Natural killer cell (primary cell): ENCODE measurements at regions not wholly inside any gene's neighbourhood (a gene's known extent, or its start where the extent isn't known, plus 50 kb on each side); places are given as distances from the start of the nearest gene placed in this dataset.

Source experiments
- ATAC-seq, 3 donors: fragments of 150-1000 bp in 2 of 3; fragments of 200-7000 bp in 1 of 3; cut with Tn5 transposase; 1 replicate in 1 of 3; 2 replicates in 2 of 3; pipeline ENCODE4 v1.10.0; 2021; ENCODE audit warnings: mild to moderate bottlenecking in 2 of 3, moderate library complexity in 2 of 3
- DNase-seq, 2 donors: peaks; one replicate each; pipeline versions ENCODE4 v3.0.0 to v3.0.0-alpha.2; 2013 to 2021; ENCODE audit warnings: mixed read lengths in 1 of 2
- H3K27ac ChIP-seq: one replicate; pipeline ENCODE4 v1.5.1; 2013; ENCODE audit warnings: mild to moderate bottlenecking, low read length
- H3K27me3 ChIP-seq: one replicate; pipeline ENCODE4 v1.6.1; 2013; ENCODE audit warnings: low read length; ENCODE audit not compliant: control insufficient read depth, insufficient read depth
- H3K36me3 ChIP-seq: one replicate; pipeline ENCODE4 v1.6.1; 2013; ENCODE audit warnings: low read length; ENCODE audit not compliant: control insufficient read depth, insufficient read depth
- H3K4me1 ChIP-seq: one replicate; pipeline ENCODE4 v1.6.1; 2013; ENCODE audit warnings: low read length; ENCODE audit not compliant: control insufficient read depth, insufficient read depth
- H3K4me3 ChIP-seq: one replicate; pipeline ENCODE4 v1.5.1; 2013; ENCODE audit warnings: low read length
- H3K9me3 ChIP-seq: one replicate; pipeline ENCODE4 v1.6.1; 2013; ENCODE audit warnings: low read length; ENCODE audit not compliant: control insufficient read depth, insufficient read depth
- H3K27ac Mint-ChIP-seq, 2 donors: one replicate each; pipeline ENCODE4 v1.8.0; 2022; ENCODE audit warnings: mild to moderate bottlenecking in 2 of 2, mixed read lengths in 2 of 2, moderate library complexity in 1 of 2
- H3K27me3 Mint-ChIP-seq, 2 donors: one replicate each; pipeline ENCODE4 v1.8.0; 2022; ENCODE audit warnings: low read depth in 2 of 2, mixed read lengths in 2 of 2
- H3K36me3 Mint-ChIP-seq: one replicate; pipeline ENCODE4 v1.8.0; 2022; ENCODE audit warnings: mixed read lengths
- H3K4me1 Mint-ChIP-seq, 2 donors: one replicate each; pipeline ENCODE4 v1.8.0; 2022; ENCODE audit warnings: mixed read lengths in 2 of 2
- H3K4me3 Mint-ChIP-seq: one replicate; pipeline ENCODE4 v1.8.0; 2022; ENCODE audit warnings: mild to moderate bottlenecking, moderate library complexity, mixed read lengths
- H3K9me3 Mint-ChIP-seq, 2 donors: one replicate each; pipeline ENCODE4 v1.8.0; 2022; ENCODE audit warnings: mixed read lengths in 2 of 2
- WGBS: methylation state at CpG from one replicate; pipeline ENCODE4 v1.1.7; 2013; ENCODE audit warnings: missing lambda C conversion rate; ENCODE audit not compliant: insufficient coverage; 5-methylcytosine and 5-hydroxymethylcytosine counted together
- intact Hi-C: fragments of 100-400 bp; cut with micrococcal nuclease; formaldehyde crosslinking; loops from one replicate; pipeline ENCODE4 v1.14.2; 2022
- TF ChIP-seq, protein P1 (sequence below): fragments of 200-600 bp; IDR thresholded peaks from one replicate; pipeline ENCODE4 v1.8.0; 2022; ENCODE audit warnings: antibody characterized with exemption

DNA sequence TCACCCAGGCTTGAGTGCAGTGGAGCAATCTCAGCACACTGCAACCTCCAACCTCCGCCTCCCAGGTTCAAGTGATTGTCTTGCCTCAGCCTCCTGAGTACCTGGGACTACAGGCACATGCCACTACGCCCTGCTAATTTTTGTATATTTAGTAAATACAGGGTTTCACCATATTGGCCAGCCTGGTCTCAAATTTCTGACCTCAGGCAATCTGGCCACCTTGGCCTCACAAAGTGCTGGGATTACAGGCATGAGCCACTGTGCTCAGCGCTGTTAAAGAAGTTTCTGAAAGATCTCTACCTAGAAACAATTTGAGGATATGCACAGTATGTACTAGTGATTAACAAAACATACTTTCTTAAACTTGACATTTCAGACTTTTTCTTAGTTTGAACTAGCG lies 182.6 kb upstream of the ESRRG start:
- intact Hi-C loops: no loop called here
- Histone ChIP-seq H3K4me3 (no peak overlapping the region), H3K27me3 (no peaks in the 10 kb centered on the region), H3K36me3 (no peaks in the 10 kb centered on the region), H3K9me3 (no peaks in the 10 kb centered on the region), H3K27ac (no peak overlapping the region), H3K4me1 (no peaks in the 10 kb centered on the region)
- Mint-ChIP-seq H3K9me3 (peaks cover 3 to 9% of the 10 kb centered on the region in 2 donors), H3K27me3 (no peaks in the 10 kb centered on the region), H3K36me3 (no peaks in the 10 kb centered on the region), H3K27ac (no peak overlapping the region), H3K4me1 (no peaks in the 10 kb centered on the region), H3K4me3 (no peak overlapping the region)
- TF ChIP-seq, protein P1, sequence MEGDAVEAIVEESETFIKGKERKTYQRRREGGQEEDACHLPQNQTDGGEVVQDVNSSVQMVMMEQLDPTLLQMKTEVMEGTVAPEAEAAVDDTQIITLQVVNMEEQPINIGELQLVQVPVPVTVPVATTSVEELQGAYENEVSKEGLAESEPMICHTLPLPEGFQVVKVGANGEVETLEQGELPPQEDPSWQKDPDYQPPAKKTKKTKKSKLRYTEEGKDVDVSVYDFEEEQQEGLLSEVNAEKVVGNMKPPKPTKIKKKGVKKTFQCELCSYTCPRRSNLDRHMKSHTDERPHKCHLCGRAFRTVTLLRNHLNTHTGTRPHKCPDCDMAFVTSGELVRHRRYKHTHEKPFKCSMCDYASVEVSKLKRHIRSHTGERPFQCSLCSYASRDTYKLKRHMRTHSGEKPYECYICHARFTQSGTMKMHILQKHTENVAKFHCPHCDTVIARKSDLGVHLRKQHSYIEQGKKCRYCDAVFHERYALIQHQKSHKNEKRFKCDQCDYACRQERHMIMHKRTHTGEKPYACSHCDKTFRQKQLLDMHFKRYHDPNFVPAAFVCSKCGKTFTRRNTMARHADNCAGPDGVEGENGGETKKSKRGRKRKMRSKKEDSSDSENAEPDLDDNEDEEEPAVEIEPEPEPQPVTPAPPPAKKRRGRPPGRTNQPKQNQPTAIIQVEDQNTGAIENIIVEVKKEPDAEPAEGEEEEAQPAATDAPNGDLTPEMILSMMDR: no peak
- DNase-seq: no peak
- 82% methylated on average over 1 of the region's 4 CpGs for WGBS
- no peak for ATAC-seq

DNA sequence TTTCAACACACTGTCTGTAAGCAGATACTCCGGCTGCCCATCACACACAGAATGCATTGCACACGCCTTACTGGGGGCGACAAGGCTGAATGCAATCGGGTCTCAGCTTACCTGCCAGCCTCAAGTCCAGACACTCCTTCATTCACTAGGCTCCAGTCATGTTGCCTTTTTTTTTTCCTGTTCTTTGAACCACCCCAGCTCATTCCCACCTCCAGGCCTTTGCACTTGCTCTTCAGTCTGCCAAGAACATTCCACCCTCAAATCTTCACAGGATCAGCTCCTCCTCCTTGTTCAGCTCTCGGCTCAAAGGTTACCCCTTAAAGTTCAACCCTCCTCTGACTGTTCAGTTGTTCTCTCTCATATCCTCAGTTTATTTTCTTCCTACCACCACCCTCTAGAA lies 181.9 kb upstream of the ESRRG start:
- intact Hi-C loops: no loop called here
- H3K9me3 Mint-ChIP-seq: peaks cover 3 to 9% of the 10 kb centered on the region in 2 donors
- H3K27ac Mint-ChIP-seq: no peak overlapping the region
- H3K27me3 ChIP-seq: no peaks in the 10 kb centered on the region
- no peak overlapping the region for H3K4me3 ChIP-seq
- H3K27me3 Mint-ChIP-seq: no peaks in the 10 kb centered on the region
- ATAC-seq: no peak
- no peaks in the 10 kb centered on the region for H3K9me3 ChIP-seq
- H3K36me3 ChIP-seq: no peaks in the 10 kb centered on the region
- no peak overlapping the region for H3K4me3 Mint-ChIP-seq
- H3K36me3 Mint-ChIP-seq: no peaks in the 10 kb centered on the region
- 93% methylated on average over 5 of the region's 5 CpGs for WGBS
- TF ChIP-seq, protein P1: no peak
- no peaks in the 10 kb centered on the region for H3K4me1 ChIP-seq
- no peaks in the 10 kb centered on the region for H3K4me1 Mint-ChIP-seq
- no peak overlapping the region for H3K27ac ChIP-seq
- DNase-seq: no peak

DNA sequence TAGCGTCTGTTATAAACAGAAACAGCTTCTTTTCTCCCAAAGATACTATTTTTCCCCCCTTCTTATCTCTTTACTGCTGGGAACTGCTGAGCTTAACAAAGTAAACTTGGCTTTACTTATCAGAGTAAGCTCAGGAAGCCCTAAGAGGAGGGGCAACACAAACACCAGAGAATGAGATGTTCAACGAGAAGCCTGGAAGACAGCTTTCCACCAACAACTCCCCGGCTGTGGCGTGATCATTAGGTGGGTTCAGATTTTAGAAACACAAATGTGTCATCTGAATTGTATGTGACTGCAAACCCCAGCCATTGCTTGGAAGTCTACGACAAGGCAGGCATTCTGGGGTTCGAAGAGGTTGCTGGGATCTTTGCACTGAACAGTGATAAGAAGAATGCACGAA lies 181.2 kb upstream of the ESRRG start:
- no peak overlapping the region for H3K27ac ChIP-seq
- no peak overlapping the region for H3K4me3 ChIP-seq
- DNase-seq (no peak), ATAC-seq (no peak)
- H3K27me3 ChIP-seq: no peaks in the 10 kb centered on the region
- H3K27ac Mint-ChIP-seq: no peak overlapping the region
- no peaks in the 10 kb centered on the region for H3K27me3 Mint-ChIP-seq
- no peaks in the 10 kb centered on the region for H3K36me3 Mint-ChIP-seq
- no peak overlapping the region for H3K4me3 Mint-ChIP-seq
- H3K9me3 Mint-ChIP-seq: peaks cover 3 to 9% of the 10 kb centered on the region in 2 donors
- WGBS: 92% methylated on average over 7 of the region's 7 CpGs
- TF ChIP-seq, protein P1: no peak
- no peaks in the 10 kb centered on the region for H3K9me3 ChIP-seq
- no peaks in the 10 kb centered on the region for H3K36me3 ChIP-seq
- intact Hi-C loops: no loop called here
- no peaks in the 10 kb centered on the region for H3K4me1 Mint-ChIP-seq
- no peaks in the 10 kb centered on the region for H3K4me1 ChIP-seq

DNA sequence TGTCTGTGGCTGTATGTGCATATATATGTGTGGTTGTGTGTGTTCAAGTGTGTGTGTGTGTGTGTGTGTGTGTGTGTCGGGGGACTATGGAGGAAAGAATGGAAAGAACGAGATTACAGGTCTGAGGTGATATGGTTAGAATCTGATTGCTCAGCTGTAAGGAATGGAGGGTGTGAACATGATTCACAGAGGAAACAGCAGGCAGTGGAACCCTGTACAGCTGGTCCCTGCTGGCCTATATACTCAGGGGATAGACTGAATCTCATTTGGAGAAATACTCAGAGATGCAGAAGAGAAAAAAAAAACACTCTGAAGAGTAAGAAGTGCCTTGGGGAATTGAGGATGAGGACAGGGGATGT lies 180.1 kb upstream of the ESRRG start:
- Histone ChIP-seq H3K36me3 (no peaks in the 10 kb centered on the region), H3K27me3 (no peaks in the 10 kb centered on the region), H3K9me3 (no peaks in the 10 kb centered on the region), H3K27ac (no peak overlapping the region), H3K4me3 (no peak overlapping the region), H3K4me1 (no peaks in the 10 kb centered on the region)
- Mint-ChIP-seq H3K4me3 (no peak overlapping the region), H3K36me3 (no peaks in the 10 kb centered on the region), H3K4me1 (no peaks in the 10 kb centered on the region), H3K9me3 (peaks cover 3 to 9% of the 10 kb centered on the region in 2 donors), H3K27me3 (no peaks in the 10 kb centered on the region), H3K27ac (no peak overlapping the region)
- no peak for DNase-seq
- 91% methylated on average over 2 of the region's 2 CpGs for WGBS
- intact Hi-C loops: no loop called here
- ATAC-seq: no peak
- TF ChIP-seq, protein P1: no peak
